Hypothalamus (tissue), 51 donors: ENCODE measurements at regions not wholly inside any gene's neighbourhood (a gene's known extent, or its start where the extent isn't known, plus 50 kb on each side); places are given as distances from the start of the nearest gene placed in this dataset.

ENCODE experiments used
- DNase-seq, 51 donors: peaks; one replicate each; lab custom pipeline; 2025; lab: John Stamatoyannopoulos, UW

DNA sequence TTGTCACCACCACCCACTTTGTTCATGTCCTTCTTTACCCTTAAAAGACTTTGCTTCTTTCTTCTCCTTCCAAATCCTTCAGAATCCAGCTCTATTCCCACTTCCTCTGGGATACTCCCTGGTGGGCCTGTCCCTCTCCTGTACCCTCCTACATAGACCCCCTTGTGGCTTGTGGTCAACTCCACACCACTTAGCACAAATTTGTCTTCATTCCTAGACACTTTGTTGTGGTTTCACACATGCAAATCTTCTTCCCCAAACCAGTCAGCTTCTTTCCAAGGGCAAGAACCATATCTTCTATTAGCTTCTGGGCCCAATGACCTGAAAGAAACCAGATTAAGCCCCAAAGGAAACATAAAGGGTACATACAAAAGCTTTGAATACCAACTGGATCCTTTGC, 342.4 kb downstream of the TNS1 start:
- DNase-seq: no peak

DNA sequence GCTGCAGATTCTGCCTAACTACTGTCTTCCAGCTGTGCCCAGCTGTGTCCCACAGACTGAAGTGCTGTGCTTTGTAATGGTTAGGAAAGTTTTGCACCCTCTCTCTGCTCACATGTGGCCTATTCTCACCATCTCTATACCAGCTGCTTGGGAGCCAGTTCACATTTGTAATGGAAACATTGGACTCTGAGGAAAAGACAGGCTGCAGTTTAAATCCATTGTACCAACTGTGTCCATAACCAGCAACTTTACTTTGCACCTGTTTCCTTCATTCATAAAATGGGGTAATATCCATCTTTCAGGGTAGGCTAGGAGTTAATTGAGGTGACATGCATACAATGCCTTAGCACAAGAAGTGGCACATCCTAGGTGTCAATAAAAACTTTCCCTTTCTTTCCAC, 344.0 kb downstream of the TNS1 start:
- DNase-seq: no peak

DNA sequence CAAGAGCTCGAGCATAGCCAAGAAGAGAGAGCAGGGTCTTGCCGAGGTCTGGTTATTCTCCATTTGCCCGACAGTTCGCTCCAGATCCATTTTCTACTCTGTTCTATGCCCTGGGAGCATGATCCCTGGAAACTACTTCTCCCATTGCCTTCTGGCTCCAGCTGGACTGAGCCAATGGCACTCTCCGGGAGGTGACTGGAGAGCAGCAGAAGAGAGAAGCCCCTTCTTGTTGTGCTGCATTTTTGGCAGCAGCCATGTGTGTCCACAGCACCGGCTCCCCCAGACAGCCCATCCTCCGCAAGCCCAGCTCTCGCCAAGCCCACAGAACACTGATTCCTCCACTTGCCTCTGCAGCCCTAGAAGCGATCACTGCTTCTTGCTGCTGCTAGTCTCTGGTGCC, 345.5 kb downstream of the TNS1 start:
- DNase-seq: peak in 29 of 51 donors; percentile 7 to 72 (median 33)

DNA sequence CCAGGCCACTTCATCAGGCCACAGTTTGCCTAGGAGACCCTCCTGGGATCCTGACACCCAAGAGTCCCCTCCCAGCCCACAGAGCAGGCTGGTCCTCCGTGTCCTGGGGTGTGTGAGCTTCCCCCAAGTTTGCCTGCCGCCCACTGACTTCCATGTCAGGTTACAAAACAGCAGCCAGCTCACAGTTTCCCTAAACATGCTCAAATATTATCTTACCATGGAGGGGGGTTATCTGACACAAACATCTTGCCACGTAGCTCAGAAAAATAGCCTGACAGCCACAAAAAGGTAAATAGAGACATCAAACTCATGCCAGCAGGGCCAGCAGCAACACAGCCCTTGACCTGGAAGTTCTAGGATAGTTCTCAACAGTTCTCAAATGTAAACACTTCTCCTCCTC, 346.5 kb downstream of the TNS1 start:
- no peak for DNase-seq

DNA sequence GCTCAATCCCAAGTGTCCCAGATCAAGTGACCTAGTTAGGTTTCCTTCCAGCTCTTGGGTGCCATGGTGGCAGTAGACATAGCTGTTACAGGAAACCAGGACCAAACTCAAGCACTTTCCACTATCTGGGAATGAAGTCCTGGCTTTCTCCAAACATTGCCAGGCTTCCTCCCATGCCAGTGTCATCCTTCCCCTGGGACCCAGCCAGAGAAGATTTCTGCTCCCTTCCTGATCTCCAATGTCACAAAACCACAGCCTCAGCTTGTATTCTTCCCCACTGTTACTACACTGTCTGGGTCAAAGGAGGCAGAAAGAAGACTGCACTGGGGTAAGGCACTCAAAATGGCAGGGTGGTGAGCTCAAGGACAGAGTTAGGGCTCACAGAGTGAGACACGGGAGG, 347.1 kb downstream of the TNS1 start:
- no peak for DNase-seq

DNA sequence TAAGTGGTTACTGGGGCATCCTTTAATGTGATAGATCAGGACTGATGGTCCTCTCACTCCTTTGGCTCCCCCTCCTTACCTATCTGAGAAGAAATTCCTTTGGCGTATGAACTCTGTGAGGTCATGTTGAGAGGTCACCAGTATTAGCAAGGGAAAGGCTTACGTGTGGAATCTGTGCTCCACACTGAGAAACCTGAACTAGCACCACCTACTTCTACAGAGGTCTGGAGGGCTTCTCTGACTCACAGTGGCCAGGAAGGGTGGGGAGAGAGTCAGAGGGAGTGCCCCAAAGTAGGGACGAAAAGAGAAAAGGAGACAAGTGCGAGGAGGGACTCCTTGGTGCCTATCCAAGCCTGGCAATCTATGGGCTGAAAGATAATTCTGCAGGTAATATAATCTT, 348.6 kb downstream of the TNS1 start:
- no peak for DNase-seq

DNA sequence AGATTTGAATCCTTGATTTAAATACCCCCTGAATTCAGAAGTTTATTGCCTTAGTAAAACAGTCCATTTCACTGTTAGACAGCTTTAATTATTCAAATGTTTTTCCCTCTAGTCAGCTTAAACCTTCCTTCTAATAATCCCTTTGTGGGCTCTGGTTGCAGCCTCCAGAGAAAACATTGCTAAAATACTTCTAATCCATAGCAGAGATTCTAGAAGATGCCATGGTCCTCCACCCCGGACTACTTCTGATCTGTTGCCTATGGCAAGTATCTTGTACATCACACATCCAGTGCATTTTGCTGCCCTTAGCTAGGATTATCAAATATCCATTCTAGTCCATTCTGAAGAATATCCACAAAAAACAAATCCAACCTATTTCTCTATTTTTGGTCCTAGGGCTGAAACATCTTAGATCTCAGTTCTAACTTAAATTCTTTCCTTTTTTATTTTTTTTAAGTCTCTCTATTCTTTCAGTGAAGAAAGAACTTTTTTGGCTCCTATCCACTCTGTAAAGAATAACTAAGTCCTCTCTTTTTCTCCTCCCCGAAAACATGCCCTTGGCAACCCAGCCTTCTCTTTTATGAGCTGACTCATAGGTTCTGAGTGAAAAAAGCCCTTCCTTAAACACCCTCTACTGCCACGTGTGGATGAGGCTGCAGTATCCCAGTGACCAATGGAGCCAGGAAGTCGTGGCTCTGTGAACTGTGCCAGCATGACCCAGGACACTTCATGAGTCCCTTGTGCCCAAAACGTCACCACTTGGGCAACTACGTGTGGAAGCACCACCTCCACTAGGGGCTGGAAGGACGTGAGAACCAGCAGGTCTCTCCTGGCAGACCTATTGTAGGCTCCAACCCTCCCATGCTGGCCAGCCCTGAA, 349.8 kb downstream of the TNS1 start:
- peak in 35 of 51 donors; percentile 6 to 83 (median 37) for DNase-seq

DNA sequence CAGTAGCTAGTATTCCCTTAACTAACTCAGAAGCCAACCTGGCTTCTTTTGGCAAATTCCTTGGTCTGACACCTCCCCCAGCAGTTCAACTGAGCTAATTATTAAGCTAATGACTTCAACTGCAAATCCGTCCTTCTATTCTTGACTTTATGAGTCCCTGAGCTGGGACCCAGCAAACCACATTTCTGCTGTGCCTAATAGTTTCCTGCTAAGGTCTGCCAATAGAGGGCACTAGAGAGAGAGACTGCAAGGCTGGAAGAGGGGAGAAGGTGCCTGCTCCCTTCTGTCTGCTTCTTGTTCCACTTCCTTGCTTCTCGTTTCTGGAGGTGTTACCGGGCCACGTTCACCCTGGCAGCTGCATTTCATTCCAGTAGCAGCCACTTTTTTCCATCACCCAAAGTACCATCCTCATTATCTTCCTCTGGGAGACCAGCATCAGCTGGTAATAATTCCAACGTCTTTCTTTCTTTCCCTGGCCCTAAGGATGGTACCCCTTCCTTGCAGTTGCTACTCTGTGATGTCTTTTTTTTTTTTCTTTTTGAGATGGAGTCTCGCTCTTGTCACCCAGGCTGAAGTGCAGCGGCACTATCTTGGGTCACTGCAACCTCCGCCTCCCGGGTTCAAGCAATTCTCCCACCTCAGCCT, 352.0 kb downstream of the TNS1 start:
- peak in 17 of 51 donors; percentile 2 to 55 (median 18) for DNase-seq

DNA sequence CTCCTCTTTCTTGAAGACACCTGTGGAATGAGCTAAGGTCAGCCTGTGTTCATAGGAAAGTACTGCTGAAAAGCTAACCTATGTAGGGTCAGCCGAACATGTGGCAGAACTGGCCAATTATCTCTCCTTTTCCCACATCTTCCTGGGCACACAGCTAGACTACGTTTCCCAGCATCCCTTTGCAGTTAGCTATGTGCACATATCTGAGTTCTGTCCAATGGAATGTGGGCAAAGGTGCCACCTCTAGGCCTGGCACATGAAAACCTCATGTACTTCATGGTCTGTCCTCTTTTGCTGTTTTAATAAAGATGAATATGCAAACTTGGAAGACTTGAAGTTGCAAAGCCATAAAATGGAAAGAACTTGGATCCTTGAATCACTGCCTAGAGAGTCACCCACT, 352.6 kb downstream of the TNS1 start:
- no peak for DNase-seq

DNA sequence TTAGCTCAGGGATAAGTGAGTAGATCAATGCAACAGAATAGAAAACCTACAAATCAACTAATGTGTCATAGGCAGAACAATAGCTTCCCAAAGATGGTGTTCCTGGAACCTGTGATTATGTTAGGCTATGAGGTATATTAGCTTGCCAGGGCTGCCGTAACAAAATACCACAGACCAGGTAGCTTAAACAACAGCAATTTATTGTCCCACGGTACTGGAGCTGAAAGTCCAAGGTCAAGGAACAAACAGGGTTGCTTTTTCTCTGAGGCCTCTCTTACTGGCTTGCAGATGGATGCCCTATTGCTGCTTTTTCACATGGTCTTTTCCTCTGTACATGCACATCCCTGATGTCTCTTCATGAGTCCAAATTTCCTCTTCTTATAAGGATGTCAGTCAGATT, 354.9 kb downstream of the TNS1 start:
- DNase-seq: no peak

DNA sequence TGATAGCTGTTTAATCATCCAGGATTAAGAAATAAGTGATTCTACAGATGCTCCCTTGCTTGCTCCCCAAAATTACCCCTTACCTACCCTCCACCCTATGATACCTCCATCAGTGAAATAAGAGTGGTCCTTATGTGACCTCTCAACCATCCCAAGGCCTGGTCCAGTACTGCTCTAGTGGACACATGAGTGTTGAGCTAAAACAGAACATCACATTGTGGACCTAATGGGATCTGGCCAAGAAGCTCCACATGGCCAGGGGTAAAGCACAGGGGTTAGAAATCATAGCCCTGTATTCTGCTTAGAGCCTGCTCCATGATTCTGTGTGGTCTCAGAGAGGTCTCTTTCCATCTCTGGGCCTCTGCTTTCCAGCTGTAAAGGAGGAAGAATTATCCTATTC, 355.6 kb downstream of the TNS1 start:
- DNase-seq: no peak

DNA sequence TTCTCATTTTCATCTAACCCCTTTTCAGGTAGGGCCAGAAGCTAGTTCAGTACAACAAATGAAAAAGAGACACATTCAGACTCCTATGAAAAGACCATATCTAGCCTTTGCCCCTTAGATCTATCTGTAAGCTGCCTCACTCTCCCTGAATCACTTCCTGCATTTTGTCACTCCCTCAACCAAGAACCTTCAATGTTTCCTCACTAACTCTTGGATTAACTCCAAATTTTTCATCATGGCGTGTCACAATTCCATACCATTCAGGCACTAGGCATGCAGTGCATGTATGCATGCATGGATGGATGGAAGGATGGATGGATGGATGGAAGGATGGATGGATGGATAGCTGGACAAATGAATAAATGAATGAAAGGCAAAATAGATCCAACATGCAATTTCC, 356.9 kb downstream of the TNS1 start:
- DNase-seq: no peak

DNA sequence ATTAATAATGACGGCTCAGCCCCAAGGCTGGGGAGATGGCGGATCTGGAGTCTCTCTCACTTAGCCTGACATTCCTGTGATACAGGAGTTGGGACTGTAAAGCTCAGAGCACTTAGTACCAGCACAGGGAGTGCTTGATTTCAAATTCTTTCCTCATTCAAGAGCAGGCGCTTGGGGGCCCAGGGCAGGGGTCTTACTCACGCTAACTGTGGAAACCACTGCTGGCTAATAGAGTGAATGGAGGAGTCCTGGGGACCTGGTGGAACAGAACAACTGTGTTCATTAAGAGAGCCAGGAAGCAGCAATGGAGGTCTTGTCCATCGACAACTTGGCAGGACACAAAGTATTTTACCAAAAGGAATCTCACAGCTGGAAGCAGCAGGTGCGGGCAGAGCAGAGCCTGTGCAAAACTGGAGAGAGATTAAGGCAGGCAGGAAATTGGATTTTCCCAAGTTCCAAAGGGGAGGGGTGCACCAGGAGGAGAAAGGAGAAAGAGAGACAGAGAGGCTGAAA, 358.9 kb downstream of the TNS1 start:
- DNase-seq: peak in 9 of 51 donors; percentile 2 to 43 (median 16)

DNA sequence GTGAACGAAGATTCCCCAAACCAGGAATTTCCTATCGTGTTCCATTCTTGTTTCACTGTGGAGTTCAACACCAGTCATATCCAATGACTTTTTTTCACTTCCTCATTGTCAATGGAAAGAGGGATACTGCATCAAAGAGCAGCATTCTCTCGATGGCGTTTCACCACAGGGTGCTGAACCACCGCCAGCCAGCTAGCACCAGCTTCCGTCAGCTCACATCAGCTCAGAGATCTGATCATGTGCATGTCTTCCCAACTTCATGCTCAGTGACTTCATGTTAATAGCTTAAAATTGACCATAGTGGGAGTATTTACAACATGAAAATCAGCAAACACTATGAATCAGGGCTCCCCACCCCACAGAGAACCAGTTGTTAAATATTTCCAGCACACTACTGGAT, 359.9 kb downstream of the TNS1 start:
- DNase-seq: no peak

DNA sequence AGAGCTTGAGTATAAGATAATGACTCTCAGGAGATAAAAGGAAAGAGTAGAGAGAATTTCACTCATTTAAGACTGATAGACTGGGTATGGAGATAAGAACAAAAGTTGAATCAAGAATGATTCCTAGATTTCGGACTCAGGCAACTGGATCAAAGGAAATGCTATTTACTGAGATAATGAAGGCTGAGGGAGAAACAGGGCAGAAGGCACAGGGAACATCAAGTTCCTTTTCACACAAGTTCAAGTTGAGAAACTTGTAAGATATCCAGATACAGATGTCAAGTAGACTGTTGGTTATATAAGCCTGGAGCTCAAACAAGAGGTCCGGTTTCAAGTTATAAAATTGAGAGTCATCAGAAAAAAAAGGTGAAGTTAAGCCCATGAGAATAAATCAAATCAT, 360.8 kb downstream of the TNS1 start:
- DNase-seq: no peak

DNA sequence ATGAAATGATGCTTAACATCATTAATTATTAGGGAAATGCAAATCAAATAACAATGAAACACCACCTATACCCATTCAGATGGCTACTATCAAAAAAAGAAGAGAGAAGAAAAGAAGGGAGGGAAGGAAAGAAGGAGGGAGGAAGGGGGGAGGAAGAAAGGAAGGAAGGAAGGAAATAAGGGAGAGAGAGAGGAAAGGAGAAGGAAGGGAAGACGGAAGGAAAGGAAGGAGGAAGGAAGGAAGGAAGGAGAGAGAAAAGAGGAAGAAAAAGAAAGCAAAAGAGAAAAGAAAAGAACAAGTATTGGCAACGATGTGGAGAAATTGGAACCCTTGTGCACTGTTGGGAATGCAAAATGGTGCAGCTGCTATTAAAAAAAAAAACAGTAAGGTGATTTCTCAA, 363.3 kb downstream of the TNS1 start:
- DNase-seq: no peak

DNA sequence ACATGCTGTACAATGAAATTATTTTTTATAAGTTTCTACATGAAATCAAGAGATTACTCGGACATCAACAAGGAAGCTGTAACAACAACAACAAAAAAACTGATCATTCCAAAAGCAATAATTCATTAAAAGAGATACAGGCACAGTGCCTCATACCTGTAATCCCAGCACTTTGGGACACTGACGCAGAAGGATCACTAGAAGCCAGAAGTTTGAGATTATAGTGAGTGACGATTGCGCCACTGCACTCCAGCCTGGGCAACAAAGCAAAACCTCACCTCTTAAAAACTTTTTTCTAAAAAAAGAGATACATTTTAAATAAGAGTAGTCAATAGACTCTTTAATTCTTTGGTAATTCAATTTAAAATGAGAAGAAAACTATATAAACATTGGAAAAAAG, 364.3 kb downstream of the TNS1 start:
- no peak for DNase-seq

DNA sequence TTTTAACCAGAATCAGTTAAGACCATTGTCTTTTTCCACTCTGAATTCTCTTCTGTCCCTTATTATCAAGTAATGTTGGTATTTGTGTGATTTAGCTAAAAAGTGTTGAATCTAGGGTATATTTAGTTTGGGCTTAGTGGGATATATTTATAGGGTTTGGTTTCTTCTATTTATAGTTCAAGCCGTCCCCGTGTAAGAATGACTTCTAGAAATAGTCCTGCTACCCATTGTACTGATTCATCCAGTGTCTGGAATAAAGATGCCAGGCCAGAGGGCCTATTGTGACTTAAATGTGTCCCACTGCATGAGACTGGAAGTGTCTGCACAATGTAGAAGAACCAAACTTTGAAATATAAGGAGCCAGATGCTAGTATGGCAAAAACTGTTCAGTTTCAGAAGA, 364.8 kb downstream of the TNS1 start:
- DNase-seq: no peak

DNA sequence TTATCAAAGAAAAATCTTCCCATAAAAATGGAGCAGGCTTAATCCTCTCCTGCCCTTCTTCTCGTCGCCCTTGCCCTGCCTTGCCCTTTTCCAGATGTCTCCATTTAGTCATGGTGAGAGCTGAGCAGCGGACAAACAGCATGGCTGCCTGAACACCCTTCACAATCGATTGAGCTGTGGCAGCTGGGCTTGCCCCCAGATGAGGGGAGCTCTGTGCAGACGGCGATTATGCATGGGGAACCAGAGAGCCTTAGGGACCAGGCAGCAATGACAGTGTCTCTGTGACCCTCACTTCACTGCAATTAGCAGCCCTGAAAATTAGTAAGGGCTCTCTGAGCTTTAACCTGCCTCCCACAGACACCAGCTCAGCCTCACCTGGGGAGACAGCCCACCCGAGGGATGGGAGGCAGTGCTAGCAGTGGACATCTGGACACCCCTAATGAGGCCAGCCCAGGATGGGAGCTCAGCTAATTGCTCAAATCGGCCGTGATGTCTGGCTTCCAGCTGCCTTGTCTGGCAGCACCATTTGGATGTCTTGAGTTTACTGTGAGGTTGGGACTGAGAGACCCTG, 365.7 kb downstream of the TNS1 start:
- DNase-seq: no peak

DNA sequence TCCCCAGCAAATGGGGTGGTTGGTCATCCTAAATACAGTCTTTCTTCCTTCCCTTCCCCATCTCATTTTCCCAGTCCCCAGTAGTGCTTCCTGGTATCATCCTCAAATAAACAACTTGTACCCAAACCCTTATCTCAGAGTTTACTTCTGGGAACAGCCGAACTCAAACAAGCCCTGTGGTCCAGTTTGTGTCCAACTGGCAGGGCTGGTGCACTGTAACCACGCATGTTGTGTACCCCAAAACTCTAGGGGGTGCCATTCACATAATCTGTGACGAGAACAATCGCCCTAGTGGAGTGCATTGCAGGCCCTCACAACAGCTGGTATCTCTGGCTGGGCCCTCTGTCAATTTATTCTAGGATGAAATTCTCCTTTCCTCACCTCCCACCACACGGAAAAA, 366.2 kb downstream of the TNS1 start:
- no peak for DNase-seq

DNA sequence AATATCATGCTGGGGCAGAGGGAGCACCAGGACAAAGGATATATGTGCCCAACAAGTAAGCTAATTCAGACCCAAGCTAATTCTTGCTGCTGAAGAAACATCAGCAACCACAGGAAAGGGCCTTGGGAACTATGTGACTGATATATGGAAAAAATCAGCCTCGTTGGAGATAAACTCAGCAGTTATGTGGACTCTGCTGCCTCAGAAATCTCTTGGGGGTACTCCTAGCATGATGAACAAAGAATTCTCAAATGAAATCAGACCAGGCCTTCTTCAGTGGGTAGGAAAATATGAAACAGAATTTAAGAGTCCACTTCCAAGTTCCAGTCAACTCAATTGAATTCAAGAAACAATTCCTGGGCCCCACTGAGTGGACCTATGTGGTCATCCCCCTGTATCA, 367.9 kb downstream of the TNS1 start:
- DNase-seq: no peak

DNA sequence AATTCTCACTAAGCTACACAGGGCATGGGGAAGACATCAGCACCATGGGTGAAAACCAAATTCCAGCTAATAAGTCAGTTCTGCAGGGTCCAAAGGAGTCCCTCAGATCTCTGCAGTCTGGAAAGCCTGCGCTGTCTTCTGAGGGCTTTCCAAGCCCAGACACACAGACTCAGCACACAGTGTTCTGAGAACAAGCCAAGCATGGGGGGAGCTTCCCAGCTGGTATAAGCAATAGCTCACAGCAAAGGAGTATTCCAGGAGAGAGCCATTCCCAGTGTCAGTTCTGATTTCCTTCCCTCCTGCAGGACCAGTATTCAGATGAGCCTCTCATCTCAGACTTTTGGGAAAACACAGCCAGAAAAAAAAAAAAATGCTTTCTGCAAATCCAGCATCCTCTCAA, 370.8 kb downstream of the TNS1 start:
- peak in 10 of 51 donors; percentile 1 to 30 (median 10) for DNase-seq
